ENCODE measurements at regions not wholly inside any gene's neighbourhood (a gene's known extent, or its start where the extent isn't known, plus 50 kb on each side); places are given as distances from the start of the nearest gene placed in this dataset.

- no peak for TF ChIP-seq POLR2A (IDR thresholded peaks at IDR 0.05)
- TF ChIP-seq CTCF (IDR thresholded peaks at IDR 0.05): no peak
These were observed 233.4 kb upstream of the PELI2 start for GRCh38 chr14:55884819-55885218.
